Loucy (cell line): ENCODE measurements at regions not wholly inside any gene's neighbourhood (a gene's known extent, or its start where the extent isn't known, plus 50 kb on each side); places are given as distances from the start of the nearest gene placed in this dataset.

Source experiments
- H2AFZ ChIP-seq: fragments of 200-600 bp; sonication (generic); 2 replicates; pipeline ENCODE4 v1.6.0; 2016; ENCODE audit warnings: antibody characterized with exemption, mild to moderate bottlenecking, low read length, moderate library complexity
- H3F3A ChIP-seq: fragments of 200-600 bp; 2 replicates; pipeline ENCODE4 v1.6.0; 2016; ENCODE audit warnings: antibody characterized with exemption, low read depth, mild to moderate bottlenecking
- H3K27me3 ChIP-seq: fragments of 200-600 bp; sonication (generic); 2 replicates; pipeline ENCODE4 v1.6.1; 2014; ENCODE audit warnings: low read length, mild to moderate bottlenecking; ENCODE audit not compliant: insufficient read depth, poor library complexity, severe bottlenecking
- H3K36me3 ChIP-seq: fragments of 200-600 bp; sonication (generic); 2 replicates; pipeline ENCODE4 v1.6.1; 2016; ENCODE audit warnings: low read length; ENCODE audit not compliant: insufficient read depth
- H3K4me1 ChIP-seq: fragments of 200-600 bp; sonication (generic); 2 replicates; pipeline ENCODE4 v1.5.1; 2014; ENCODE audit warnings: low read length, mild to moderate bottlenecking; ENCODE audit not compliant: insufficient read depth, poor library complexity, severe bottlenecking
- H3K4me2 ChIP-seq: fragments of 200-600 bp; sonication (generic); 2 replicates; pipeline ENCODE4 v1.6.0; 2014; ENCODE audit warnings: antibody characterized with exemption, low read length, low read depth, mild to moderate bottlenecking; ENCODE audit not compliant: poor library complexity, severe bottlenecking
- H3K4me3 ChIP-seq: fragments of 200-600 bp; sonication (generic); 2 replicates; pipeline ENCODE4 v1.5.1; 2014; ENCODE audit warnings: low read length, mild to moderate bottlenecking, mixed read lengths; ENCODE audit not compliant: poor library complexity, severe bottlenecking
- H3K79me2 ChIP-seq: fragments of 200-600 bp; sonication (generic); 2 replicates; pipeline ENCODE4 v1.6.1; 2014; ENCODE audit warnings: low read length; ENCODE audit not compliant: insufficient read depth
- H3K9ac ChIP-seq: fragments of 200-600 bp; sonication (generic); 2 replicates; pipeline ENCODE4 v1.6.0; 2014; ENCODE audit warnings: mild to moderate bottlenecking, low read depth, low read length, moderate library complexity; ENCODE audit not compliant: poor library complexity, severe bottlenecking
- H3K9me2 ChIP-seq: fragments of 200-600 bp; sonication (generic); replicated peaks from 2 replicates; pipeline ENCODE4 v1.6.1; 2016; ENCODE audit warnings: low read depth, low read length, mixed read lengths
- H3K9me3 ChIP-seq: fragments of 200-600 bp; sonication (generic); 2 replicates; pipeline ENCODE4 v1.6.1; 2014; ENCODE audit warnings: mild to moderate bottlenecking, antibody characterized with exemption, low read length, low read depth; ENCODE audit not compliant: insufficient read depth
- H4K20me1 ChIP-seq: fragments of 200-600 bp; sonication (generic); 2 replicates; pipeline ENCODE4 v1.6.0; 2014; ENCODE audit warnings: antibody characterized with exemption, low read length, mild to moderate bottlenecking; ENCODE audit not compliant: insufficient read depth, poor library complexity, severe bottlenecking
- EZH2phosphoT487 ChIP-seq: fragments of 200-600 bp; IDR thresholded peaks from 2 replicates; pipeline ENCODE4 v1.6.1; 2018; ENCODE audit warnings: antibody characterized with exemption, mild to moderate bottlenecking, moderate library complexity, borderline replicate concordance
- TF ChIP-seq, protein P1 (sequence below): fragments of 200-600 bp; sonication (generic); conservative IDR thresholded peaks from 2 replicates; pipeline ENCODE4 v1.5.1; 2014; ENCODE audit warnings: mild to moderate bottlenecking, antibody characterized with exemption, low read length

DNA sequence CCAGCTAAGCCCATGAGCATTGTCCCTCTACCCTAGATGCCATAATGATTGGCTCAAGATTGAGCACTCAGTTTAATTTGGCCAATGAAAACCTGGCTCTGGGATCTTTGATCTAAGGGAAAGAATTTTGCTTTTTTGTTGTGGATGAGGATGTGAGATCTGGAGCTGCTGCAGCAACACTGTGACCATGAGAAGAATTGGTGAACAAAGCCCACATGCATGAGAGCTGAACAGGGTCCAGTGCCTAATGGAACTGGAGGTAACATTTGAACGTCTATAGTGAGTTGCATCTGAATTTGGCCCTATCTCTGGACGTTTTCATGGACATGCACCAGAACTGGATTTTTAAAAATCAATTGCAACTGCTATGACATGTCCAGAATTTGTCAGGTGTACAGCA lies 338.6 kb downstream of the AACS start:
- Histone ChIP-seq H3K79me2 (no peaks in the 10 kb centered on the region), H3F3A (no peaks in the 10 kb centered on the region), H3K9me2 (no peaks in the 10 kb centered on the region), H2AFZ (no peak overlapping the region), H3K4me3 (no peak overlapping the region), H3K9ac (no peak overlapping the region), H3K4me2 (no peak overlapping the region), H3K4me1 (no peaks in the 10 kb centered on the region), H3K36me3 (no peaks in the 10 kb centered on the region), H4K20me1 (no peaks in the 10 kb centered on the region), H3K9me3 (no peaks in the 10 kb centered on the region), H3K27me3 (no peaks in the 10 kb centered on the region)
- TF ChIP-seq, protein P1, sequence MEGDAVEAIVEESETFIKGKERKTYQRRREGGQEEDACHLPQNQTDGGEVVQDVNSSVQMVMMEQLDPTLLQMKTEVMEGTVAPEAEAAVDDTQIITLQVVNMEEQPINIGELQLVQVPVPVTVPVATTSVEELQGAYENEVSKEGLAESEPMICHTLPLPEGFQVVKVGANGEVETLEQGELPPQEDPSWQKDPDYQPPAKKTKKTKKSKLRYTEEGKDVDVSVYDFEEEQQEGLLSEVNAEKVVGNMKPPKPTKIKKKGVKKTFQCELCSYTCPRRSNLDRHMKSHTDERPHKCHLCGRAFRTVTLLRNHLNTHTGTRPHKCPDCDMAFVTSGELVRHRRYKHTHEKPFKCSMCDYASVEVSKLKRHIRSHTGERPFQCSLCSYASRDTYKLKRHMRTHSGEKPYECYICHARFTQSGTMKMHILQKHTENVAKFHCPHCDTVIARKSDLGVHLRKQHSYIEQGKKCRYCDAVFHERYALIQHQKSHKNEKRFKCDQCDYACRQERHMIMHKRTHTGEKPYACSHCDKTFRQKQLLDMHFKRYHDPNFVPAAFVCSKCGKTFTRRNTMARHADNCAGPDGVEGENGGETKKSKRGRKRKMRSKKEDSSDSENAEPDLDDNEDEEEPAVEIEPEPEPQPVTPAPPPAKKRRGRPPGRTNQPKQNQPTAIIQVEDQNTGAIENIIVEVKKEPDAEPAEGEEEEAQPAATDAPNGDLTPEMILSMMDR, result no peak
- TF ChIP-seq EZH2phosphoT487, result no peak

GRCh38 chr12:125406131-125406530 lies 340.9 kb downstream of the AACS start:
- Histone ChIP-seq H3K9me2 (no peaks in the 10 kb centered on the region), H3K4me2 (no peak overlapping the region), H3K4me3 (no peak overlapping the region), H3K27me3 (no peaks in the 10 kb centered on the region), H3F3A (no peaks in the 10 kb centered on the region), H3K9me3 (no peaks in the 10 kb centered on the region; the same call in 1 of the 2 replicates), H2AFZ (no peak overlapping the region), H3K79me2 (no peaks in the 10 kb centered on the region), H4K20me1 (no peaks in the 10 kb centered on the region), H3K9ac (no peak overlapping the region), H3K36me3 (no peaks in the 10 kb centered on the region), H3K4me1 (no peaks in the 10 kb centered on the region)
- TF ChIP-seq EZH2phosphoT487, result no peak
- TF ChIP-seq, protein P1, result no peak

DNA sequence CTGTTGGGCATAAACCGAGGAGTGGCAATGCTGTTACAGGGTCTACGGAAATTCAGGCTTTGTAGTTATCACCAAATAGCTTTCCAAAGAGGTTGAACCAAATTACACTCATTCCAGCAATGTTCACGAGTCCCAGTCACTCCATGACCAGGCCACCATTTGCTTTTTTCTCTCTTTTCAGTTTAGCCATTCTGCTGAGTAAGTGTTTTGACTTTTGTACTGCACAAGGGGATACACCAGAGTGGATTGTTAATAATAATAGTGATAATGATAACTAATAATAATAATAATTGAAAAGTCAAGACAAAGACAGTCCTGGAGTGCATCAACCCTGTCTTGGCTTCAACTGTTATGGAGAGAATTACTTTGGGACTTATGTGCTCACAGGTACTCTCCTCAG lies 343.5 kb downstream of the AACS start:
- H3F3A ChIP-seq, result no peaks in the 10 kb centered on the region
- H3K4me1 ChIP-seq, result no peaks in the 10 kb centered on the region
- H3K79me2 ChIP-seq, result no peaks in the 10 kb centered on the region
- no peaks in the 10 kb centered on the region for H3K9me2 ChIP-seq
- TF ChIP-seq, protein P1, result no peak
- no peak for TF ChIP-seq EZH2phosphoT487
- H3K9me3 ChIP-seq, result no peaks in the 10 kb centered on the region; the same call in 1 of the 2 replicates
- no peaks in the 10 kb centered on the region for H3K36me3 ChIP-seq
- no peak overlapping the region for H2AFZ ChIP-seq
- H3K27me3 ChIP-seq, result no peaks in the 10 kb centered on the region
- no peaks in the 10 kb centered on the region for H4K20me1 ChIP-seq
- no peak overlapping the region for H3K9ac ChIP-seq
- no peak overlapping the region for H3K4me2 ChIP-seq
- no peak overlapping the region for H3K4me3 ChIP-seq
